Ishikawa (cell line): ENCODE measurements at regions not wholly inside any gene's neighbourhood (a gene's known extent, or its start where the extent isn't known, plus 50 kb on each side); places are given as distances from the start of the nearest gene placed in this dataset.

Source experiments
- EP300 ChIP-seq: IDR thresholded peaks from 2 replicates; pipeline ENCODE4 v1.6.1; 2012; ENCODE audit warnings: borderline replicate concordance
- NFIC ChIP-seq: IDR thresholded peaks from 2 replicates; pipeline ENCODE4 v1.6.1; 2012
- RAD21 ChIP-seq: IDR thresholded peaks from 2 replicates; pipeline ENCODE4 v1.6.1; 2012; ENCODE audit warnings: low read depth
- USF1 ChIP-seq: IDR thresholded peaks from 2 replicates; pipeline ENCODE4 v1.6.1; 2012
- TF ChIP-seq, protein P1 (sequence below): IDR thresholded peaks from 2 replicates; pipeline ENCODE4 v1.6.1; 2012; ENCODE audit warnings: low read depth, mild to moderate bottlenecking

- TF ChIP-seq USF1: no peak
- TF ChIP-seq, protein P1, sequence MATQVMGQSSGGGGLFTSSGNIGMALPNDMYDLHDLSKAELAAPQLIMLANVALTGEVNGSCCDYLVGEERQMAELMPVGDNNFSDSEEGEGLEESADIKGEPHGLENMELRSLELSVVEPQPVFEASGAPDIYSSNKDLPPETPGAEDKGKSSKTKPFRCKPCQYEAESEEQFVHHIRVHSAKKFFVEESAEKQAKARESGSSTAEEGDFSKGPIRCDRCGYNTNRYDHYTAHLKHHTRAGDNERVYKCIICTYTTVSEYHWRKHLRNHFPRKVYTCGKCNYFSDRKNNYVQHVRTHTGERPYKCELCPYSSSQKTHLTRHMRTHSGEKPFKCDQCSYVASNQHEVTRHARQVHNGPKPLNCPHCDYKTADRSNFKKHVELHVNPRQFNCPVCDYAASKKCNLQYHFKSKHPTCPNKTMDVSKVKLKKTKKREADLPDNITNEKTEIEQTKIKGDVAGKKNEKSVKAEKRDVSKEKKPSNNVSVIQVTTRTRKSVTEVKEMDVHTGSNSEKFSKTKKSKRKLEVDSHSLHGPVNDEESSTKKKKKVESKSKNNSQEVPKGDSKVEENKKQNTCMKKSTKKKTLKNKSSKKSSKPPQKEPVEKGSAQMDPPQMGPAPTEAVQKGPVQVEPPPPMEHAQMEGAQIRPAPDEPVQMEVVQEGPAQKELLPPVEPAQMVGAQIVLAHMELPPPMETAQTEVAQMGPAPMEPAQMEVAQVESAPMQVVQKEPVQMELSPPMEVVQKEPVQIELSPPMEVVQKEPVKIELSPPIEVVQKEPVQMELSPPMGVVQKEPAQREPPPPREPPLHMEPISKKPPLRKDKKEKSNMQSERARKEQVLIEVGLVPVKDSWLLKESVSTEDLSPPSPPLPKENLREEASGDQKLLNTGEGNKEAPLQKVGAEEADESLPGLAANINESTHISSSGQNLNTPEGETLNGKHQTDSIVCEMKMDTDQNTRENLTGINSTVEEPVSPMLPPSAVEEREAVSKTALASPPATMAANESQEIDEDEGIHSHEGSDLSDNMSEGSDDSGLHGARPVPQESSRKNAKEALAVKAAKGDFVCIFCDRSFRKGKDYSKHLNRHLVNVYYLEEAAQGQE: no peak
- no peak for TF ChIP-seq NFIC
- no peak for TF ChIP-seq EP300
- no peak for TF ChIP-seq RAD21
Observed at GRCh38 chr9:20048437-20048836, 259.6 kb upstream of the SLC24A2 start.
